ENCODE measurements at regions not wholly inside any gene's neighbourhood (a gene's known extent, or its start where the extent isn't known, plus 50 kb on each side); places are given as distances from the start of the nearest gene placed in this dataset.

DNA sequence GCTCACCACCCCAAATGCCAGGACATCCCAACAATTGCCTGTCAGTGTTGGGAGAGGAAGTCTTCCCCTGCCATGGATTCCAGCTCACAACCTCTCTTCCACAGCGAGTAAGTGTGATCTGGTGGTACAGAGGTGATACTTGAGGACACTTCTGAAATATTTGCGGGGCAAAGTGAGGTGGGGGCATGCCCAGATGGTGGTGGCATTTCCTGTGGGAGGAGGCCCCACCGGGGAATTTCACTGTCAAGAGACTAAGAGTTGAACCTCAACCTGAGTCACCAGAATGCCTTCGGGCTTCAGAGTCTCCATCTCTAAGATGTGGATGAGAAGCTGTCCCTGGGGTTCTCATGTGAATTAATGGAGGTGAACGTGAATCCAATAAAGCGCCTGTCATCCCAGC is 122.3 kb upstream of the RFLNA start:
- TF ChIP-seq EZH2 (IDR thresholded peaks at IDR 0.05; ENCODE audit: insufficient read depth, poor library complexity, severe bottlenecking) (no peak), EZH2phosphoT487 (IDR thresholded peaks at IDR 0.05; ENCODE audit: insufficient read depth, low read depth) (no peak)

All from GM23248 (cell line).